Neural crest cell (in vitro differentiated cells): ENCODE measurements at regions not wholly inside any gene's neighbourhood (a gene's known extent, or its start where the extent isn't known, plus 50 kb on each side); places are given as distances from the start of the nearest gene placed in this dataset.

ENCODE experiments used
- DNase-seq: peaks from one replicate; pipeline ENCODE4 v3.0.0; 2021; ENCODE audit warnings: low read depth, mixed read lengths, low spot score
- H3K27ac Mint-ChIP-seq: one replicate; pipeline ENCODE4 v1.8.0; 2021; ENCODE audit warnings: mild to moderate bottlenecking, mixed read lengths; ENCODE audit not compliant: unreplicated experiment
- H3K27me3 Mint-ChIP-seq: 2 replicates; pipeline ENCODE4 v1.8.0; 2021; ENCODE audit warnings: low read depth, mild to moderate bottlenecking, mixed read lengths
- H3K36me3 Mint-ChIP-seq: 2 replicates; pipeline ENCODE4 v1.8.0; 2021; ENCODE audit warnings: low read depth, mild to moderate bottlenecking, mixed read lengths
- H3K4me1 Mint-ChIP-seq: 2 replicates; pipeline ENCODE4 v1.8.0; 2021; ENCODE audit warnings: mixed read lengths
- H3K4me3 Mint-ChIP-seq: one replicate; pipeline ENCODE4 v1.8.0; 2021; ENCODE audit warnings: mild to moderate bottlenecking, mixed read lengths
- H3K9me3 Mint-ChIP-seq: 2 replicates; pipeline ENCODE4 v1.8.0; 2021; ENCODE audit warnings: mixed read lengths
- CTCF ChIP-seq: fragments of 200-600 bp; sonication (generic); conservative IDR thresholded peaks from 2 replicates; pipeline ENCODE4 v1.5.0; 2021; ENCODE audit warnings: antibody characterized with exemption, mild to moderate bottlenecking

GRCh38 chrX:40298572-40299479 lies 201.1 kb upstream of the BCOR start:
- Mint-ChIP-seq H3K4me3 (no peak overlapping the region), H3K36me3 (no peaks in the 10 kb centered on the region), H3K27ac (no peak overlapping the region), H3K27me3 (no peaks in the 10 kb centered on the region), H3K9me3 (no peaks in the 10 kb centered on the region), H3K4me1 (peaks cover 28% of the 10 kb centered on the region)
- TF ChIP-seq CTCF, result peak; percentile 29
- DNase-seq, result peak; percentile 3

GRCh38 chrX:40298069-40298468 lies 200.3 kb upstream of the BCOR start:
- Mint-ChIP-seq H3K4me3 (no peak overlapping the region), H3K27ac (no peak overlapping the region), H3K9me3 (no peaks in the 10 kb centered on the region), H3K27me3 (no peaks in the 10 kb centered on the region), H3K4me1 (peaks cover 26% of the 10 kb centered on the region), H3K36me3 (no peaks in the 10 kb centered on the region)
- TF ChIP-seq CTCF, result no peak
- no peak for DNase-seq

- H3K27ac Mint-ChIP-seq, result no peak overlapping the region
- peaks cover 2% of the 10 kb centered on the region for H3K36me3 Mint-ChIP-seq
- no peaks in the 10 kb centered on the region for H3K4me1 Mint-ChIP-seq
- no peak for TF ChIP-seq CTCF
- DNase-seq, result no peak
- H3K9me3 Mint-ChIP-seq, result peaks cover 9% of the 10 kb centered on the region
- no peaks in the 10 kb centered on the region for H3K27me3 Mint-ChIP-seq
- H3K4me3 Mint-ChIP-seq, result no peak overlapping the region
Observed at GRCh38 chrX:40291553-40291952, 193.8 kb upstream of the BCOR start.

DNA sequence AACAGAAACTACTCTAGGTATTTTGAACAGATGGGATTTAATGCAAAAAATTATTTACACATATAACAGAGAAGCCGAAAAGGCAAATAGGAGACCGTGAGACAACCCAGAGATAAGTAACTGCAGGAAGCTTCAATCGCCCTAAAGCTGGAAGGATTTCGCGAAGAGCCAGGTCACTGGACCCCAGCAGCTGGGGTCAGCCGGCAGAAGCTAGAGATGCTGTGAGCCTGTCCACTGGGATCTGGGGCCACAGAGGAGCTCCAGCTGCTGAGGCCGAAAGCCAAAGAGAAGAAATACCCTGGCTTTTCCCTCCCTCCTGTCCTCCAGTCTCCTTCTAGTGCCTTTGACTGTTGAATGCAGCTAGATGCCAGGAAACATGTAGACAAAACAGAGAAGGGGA lies 192.8 kb upstream of the BCOR start:
- no peak for DNase-seq
- peaks cover 2% of the 10 kb centered on the region for H3K36me3 Mint-ChIP-seq
- peaks cover 9% of the 10 kb centered on the region for H3K9me3 Mint-ChIP-seq
- TF ChIP-seq CTCF, result no peak
- H3K27ac Mint-ChIP-seq, result no peak overlapping the region
- no peaks in the 10 kb centered on the region for H3K4me1 Mint-ChIP-seq
- no peak overlapping the region for H3K4me3 Mint-ChIP-seq
- no peaks in the 10 kb centered on the region for H3K27me3 Mint-ChIP-seq

DNA sequence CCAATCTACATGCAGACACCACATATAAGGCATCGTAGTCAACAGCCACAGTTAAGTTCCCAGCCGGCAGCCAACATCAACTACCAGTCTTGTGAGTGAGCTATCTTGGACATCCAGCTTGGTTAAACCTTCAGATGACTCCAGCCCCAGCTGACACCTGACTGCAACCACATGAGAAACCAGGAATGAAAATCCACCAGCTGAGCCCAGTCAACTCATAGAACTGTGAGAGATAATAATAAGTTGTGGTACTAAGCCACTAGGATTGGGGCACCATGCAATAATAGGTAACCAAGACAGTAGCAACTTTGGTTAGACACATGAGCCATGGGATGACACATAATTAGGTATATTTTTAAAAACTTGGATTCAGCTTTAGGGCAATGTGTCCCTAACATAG lies 188.1 kb upstream of the BCOR start:
- no peak for DNase-seq
- Mint-ChIP-seq H3K36me3 (peaks cover 6% of the 10 kb centered on the region), H3K9me3 (peaks cover 14% of the 10 kb centered on the region), H3K4me1 (no peaks in the 10 kb centered on the region), H3K27ac (no peak overlapping the region), H3K27me3 (no peaks in the 10 kb centered on the region), H3K4me3 (no peak overlapping the region)
- no peak for TF ChIP-seq CTCF
